ENCODE measurements at regions not wholly inside any gene's neighbourhood (a gene's known extent, or its start where the extent isn't known, plus 50 kb on each side); places are given as distances from the start of the nearest gene placed in this dataset.

GRCh38 chr7:156050636-156051569 is 238.6 kb upstream of the SHH start:
- Mint-ChIP-seq H3K4me1 (no peaks in the 10 kb centered on the region), H3K4me3 (no peak overlapping the region), H3K27ac (no peak overlapping the region), H3K9me3 (peaks cover 15% of the 10 kb centered on the region; the same call in 2 of the 3 replicates), H3K36me3 (ENCODE audit: low read depth) (no peaks in the 10 kb centered on the region), H3K27me3 (ENCODE audit: insufficient read depth, low read depth, poor library complexity) (peaks cover 7% of the 10 kb centered on the region)
- Histone ChIP-seq H3K27me3 (ENCODE audit: insufficient read depth) (no peaks in the 10 kb centered on the region), H3K9me2 (ENCODE audit: insufficient read depth) (no peaks in the 10 kb centered on the region), H3F3A (replicated peaks; ENCODE audit: low read depth) (no peaks in the 10 kb centered on the region), H3K4me3 (no peak overlapping the region), H2AFZ (no peak overlapping the region), H4K20me1 (replicated peaks; ENCODE audit: insufficient read depth) (no peaks in the 10 kb centered on the region), H3K4me1 (ENCODE audit: insufficient read depth) (no peaks in the 10 kb centered on the region), H3K36me3 (ENCODE audit: insufficient read depth) (no peaks in the 10 kb centered on the region; the same call in 1 of the 2 replicates), H3K4me2 (no peak overlapping the region), H3K27ac (ENCODE audit: low read depth) (no peak overlapping the region), H3K79me2 (replicated peaks; ENCODE audit: insufficient read depth) (no peaks in the 10 kb centered on the region)
- TF ChIP-seq EZH2 (IDR thresholded peaks at IDR 0.05; ENCODE audit: low read depth, unreplicated experiment) (no peak), POLR2AphosphoS5 (IDR thresholded peaks at IDR 0.05; ENCODE audit: low read depth) (no peak), STAT1 (IDR thresholded peaks at IDR 0.05; ENCODE audit: unreplicated experiment) (no peak), EZH2phosphoT487 (IDR thresholded peaks at IDR 0.05; ENCODE audit: unreplicated experiment) (no peak), ETS1 (IDR thresholded peaks at IDR 0.05) (no peak), REST (IDR thresholded peaks at IDR 0.05; ENCODE audit: unreplicated experiment) (no peak), JUNB (IDR thresholded peaks at IDR 0.05; ENCODE audit: unreplicated experiment) (no peak), NANOG (IDR thresholded peaks at IDR 0.05; ENCODE audit: borderline replicate concordance) (no peak), ZNF331 (CRISPR knock-in tag; IDR thresholded peaks at IDR 0.05; ENCODE audit: low read depth) (no peak), CREB1 (CRISPR knock-in tag; IDR thresholded peaks at IDR 0.05; ENCODE audit: low read depth) (no peak), ZNF114 (CRISPR knock-in tag; IDR thresholded peaks at IDR 0.05) (no peak)
- TF ChIP-seq, protein P1, sequence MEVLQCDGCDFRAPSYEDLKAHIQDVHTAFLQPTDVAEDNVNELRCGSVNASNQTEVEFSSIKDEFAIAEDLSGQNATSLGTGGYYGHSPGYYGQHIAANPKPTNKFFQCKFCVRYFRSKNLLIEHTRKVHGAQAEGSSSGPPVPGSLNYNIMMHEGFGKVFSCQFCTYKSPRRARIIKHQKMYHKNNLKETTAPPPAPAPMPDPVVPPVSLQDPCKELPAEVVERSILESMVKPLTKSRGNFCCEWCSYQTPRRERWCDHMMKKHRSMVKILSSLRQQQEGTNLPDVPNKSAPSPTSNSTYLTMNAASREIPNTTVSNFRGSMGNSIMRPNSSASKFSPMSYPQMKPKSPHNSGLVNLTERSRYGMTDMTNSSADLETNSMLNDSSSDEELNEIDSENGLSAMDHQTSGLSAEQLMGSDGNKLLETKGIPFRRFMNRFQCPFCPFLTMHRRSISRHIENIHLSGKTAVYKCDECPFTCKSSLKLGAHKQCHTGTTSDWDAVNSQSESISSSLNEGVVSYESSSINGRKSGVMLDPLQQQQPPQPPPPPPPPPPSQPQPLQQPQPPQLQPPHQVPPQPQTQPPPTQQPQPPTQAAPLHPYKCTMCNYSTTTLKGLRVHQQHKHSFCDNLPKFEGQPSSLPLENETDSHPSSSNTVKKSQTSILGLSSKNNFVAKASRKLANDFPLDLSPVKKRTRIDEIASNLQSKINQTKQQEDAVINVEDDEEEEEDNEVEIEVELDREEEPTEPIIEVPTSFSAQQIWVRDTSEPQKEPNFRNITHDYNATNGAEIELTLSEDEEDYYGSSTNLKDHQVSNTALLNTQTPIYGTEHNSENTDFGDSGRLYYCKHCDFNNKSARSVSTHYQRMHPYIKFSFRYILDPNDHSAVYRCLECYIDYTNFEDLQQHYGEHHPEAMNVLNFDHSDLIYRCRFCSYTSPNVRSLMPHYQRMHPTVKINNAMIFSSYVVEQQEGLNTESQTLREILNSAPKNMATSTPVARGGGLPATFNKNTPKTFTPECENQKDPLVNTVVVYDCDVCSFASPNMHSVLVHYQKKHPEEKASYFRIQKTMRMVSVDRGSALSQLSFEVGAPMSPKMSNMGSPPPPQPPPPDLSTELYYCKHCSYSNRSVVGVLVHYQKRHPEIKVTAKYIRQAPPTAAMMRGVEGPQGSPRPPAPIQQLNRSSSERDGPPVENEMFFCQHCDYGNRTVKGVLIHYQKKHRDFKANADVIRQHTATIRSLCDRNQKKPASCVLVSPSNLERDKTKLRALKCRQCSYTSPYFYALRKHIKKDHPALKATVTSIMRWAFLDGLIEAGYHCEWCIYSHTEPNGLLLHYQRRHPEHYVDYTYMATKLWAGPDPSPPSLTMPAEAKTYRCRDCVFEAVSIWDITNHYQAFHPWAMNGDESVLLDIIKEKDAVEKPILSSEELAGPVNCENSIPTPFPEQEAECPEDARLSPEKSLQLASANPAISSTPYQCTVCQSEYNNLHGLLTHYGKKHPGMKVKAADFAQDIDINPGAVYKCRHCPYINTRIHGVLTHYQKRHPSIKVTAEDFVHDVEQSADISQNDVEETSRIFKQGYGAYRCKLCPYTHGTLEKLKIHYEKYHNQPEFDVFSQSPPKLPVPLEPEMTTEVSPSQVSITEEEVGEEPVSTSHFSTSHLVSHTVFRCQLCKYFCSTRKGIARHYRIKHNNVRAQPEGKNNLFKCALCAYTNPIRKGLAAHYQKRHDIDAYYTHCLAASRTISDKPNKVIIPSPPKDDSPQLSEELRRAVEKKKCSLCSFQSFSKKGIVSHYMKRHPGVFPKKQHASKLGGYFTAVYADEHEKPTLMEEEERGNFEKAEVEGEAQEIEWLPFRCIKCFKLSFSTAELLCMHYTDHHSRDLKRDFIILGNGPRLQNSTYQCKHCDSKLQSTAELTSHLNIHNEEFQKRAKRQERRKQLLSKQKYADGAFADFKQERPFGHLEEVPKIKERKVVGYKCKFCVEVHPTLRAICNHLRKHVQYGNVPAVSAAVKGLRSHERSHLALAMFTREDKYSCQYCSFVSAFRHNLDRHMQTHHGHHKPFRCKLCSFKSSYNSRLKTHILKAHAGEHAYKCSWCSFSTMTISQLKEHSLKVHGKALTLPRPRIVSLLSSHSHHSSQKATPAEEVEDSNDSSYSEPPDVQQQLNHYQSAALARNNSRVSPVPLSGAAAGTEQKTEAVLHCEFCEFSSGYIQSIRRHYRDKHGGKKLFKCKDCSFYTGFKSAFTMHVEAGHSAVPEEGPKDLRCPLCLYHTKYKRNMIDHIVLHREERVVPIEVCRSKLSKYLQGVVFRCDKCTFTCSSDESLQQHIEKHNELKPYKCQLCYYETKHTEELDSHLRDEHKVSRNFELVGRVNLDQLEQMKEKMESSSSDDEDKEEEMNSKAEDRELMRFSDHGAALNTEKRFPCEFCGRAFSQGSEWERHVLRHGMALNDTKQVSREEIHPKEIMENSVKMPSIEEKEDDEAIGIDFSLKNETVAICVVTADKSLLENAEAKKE (CRISPR knock-in tag; IDR thresholded peaks at IDR 0.05): no peak
- TF ChIP-seq, protein P2, sequence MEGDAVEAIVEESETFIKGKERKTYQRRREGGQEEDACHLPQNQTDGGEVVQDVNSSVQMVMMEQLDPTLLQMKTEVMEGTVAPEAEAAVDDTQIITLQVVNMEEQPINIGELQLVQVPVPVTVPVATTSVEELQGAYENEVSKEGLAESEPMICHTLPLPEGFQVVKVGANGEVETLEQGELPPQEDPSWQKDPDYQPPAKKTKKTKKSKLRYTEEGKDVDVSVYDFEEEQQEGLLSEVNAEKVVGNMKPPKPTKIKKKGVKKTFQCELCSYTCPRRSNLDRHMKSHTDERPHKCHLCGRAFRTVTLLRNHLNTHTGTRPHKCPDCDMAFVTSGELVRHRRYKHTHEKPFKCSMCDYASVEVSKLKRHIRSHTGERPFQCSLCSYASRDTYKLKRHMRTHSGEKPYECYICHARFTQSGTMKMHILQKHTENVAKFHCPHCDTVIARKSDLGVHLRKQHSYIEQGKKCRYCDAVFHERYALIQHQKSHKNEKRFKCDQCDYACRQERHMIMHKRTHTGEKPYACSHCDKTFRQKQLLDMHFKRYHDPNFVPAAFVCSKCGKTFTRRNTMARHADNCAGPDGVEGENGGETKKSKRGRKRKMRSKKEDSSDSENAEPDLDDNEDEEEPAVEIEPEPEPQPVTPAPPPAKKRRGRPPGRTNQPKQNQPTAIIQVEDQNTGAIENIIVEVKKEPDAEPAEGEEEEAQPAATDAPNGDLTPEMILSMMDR (conservative IDR thresholded peaks at IDR 0.05; ENCODE audit: low read depth in 2 of 2): no peak
- DNase-seq (ENCODE audit: low spot score) (no peak), ATAC-seq (no peak)

Data from GM23338 (cell line).